ENCODE measurements at regions not wholly inside any gene's neighbourhood (a gene's known extent, or its start where the extent isn't known, plus 50 kb on each side); places are given as distances from the start of the nearest gene placed in this dataset.

DNA sequence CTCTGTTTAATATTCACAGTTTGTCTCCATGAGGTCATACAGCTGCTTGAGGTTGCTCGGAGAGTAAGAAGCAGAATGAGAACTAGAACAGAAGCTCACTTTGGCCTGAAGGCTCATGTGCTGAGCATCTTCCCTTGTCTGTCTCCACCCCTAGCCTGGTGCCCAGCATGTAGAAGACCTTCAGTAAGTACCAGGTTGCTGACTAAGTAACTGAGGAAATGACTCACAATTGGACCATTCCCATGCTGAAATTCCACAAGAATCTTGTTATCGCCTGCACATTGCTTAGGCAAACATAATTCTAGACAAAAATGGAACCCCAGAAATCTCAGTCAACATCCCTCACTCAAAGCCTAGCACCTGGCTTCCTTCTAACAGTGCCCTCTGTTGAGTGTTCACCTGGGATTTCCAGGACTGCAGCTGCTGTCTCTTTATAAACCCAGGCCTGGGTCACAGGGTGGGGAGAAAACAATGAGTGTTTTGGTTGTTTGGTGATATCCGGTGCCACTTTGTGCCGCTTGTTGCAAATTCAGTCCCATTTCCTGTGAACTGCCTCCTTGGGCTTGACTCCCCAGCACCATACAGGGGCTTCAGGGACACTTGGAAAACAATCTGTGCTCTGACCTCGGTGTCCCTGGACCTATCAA is 406.8 kb downstream of the ETS1 start:
- peaks cover 2% of the 10 kb centered on the region for H3K27me3 Mint-ChIP-seq (ENCODE audit: unreplicated experiment)
- H3K4me1 Mint-ChIP-seq (ENCODE audit: low read depth, unreplicated experiment), result no peaks in the 10 kb centered on the region
- H3K27ac Mint-ChIP-seq (ENCODE audit: unreplicated experiment), result no peak overlapping the region

DNA sequence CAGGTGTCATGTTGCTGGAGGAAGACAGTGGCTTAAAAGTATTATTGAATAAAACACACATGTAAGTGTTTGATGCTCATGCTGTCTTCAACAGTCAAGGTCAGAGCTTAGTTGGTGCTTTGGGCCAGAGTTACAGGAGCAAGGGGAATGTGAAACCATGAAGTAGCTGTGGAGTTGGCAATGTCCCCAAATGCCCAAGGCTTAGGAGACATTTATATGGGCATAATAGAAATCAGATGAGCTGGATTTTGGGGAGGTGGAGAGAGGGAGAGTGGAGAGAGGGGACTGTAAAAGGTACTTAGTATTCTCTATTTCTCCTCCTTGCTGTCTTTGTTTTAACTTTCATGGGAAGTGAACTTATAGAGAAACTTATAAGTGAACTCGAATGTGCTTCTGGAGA is 407.8 kb downstream of the ETS1 start:
- no peaks in the 10 kb centered on the region for H3K9me3 Mint-ChIP-seq (ENCODE audit: unreplicated experiment)

More for the DNA sequence above, 406.8 kb downstream of the ETS1 start:
- TF ChIP-seq, protein P1, sequence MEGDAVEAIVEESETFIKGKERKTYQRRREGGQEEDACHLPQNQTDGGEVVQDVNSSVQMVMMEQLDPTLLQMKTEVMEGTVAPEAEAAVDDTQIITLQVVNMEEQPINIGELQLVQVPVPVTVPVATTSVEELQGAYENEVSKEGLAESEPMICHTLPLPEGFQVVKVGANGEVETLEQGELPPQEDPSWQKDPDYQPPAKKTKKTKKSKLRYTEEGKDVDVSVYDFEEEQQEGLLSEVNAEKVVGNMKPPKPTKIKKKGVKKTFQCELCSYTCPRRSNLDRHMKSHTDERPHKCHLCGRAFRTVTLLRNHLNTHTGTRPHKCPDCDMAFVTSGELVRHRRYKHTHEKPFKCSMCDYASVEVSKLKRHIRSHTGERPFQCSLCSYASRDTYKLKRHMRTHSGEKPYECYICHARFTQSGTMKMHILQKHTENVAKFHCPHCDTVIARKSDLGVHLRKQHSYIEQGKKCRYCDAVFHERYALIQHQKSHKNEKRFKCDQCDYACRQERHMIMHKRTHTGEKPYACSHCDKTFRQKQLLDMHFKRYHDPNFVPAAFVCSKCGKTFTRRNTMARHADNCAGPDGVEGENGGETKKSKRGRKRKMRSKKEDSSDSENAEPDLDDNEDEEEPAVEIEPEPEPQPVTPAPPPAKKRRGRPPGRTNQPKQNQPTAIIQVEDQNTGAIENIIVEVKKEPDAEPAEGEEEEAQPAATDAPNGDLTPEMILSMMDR (IDR thresholded peaks at IDR 0.05; ENCODE audit: partially characterized antibody, unreplicated experiment), result no peak
- H3K9me3 Mint-ChIP-seq (ENCODE audit: unreplicated experiment), result peaks cover 3% of the 10 kb centered on the region
- no peak for DNase-seq
- peaks cover 14% of the 10 kb centered on the region for H3K36me3 Mint-ChIP-seq (ENCODE audit: unreplicated experiment)
- H3K4me3 Mint-ChIP-seq (ENCODE audit: unreplicated experiment), result no peak overlapping the region

DNA sequence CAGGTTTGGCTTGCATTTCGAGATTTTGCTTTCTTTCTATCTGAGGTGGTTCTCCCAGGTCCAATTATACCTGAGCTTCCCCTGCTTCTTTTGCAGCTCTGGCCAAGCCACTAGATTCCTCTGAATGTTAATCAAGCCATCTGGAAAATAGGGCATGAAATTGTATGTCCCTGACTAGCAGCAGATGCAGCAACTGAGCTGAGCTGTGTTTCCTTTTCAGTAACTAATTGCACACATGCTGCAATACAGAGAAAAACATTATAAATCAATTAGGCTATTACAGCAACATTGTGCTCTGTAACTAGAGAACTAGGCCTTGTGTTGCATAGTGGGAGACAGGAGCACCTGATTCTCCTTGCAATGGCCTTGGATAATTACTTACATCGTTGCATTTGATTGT is 408.3 kb downstream of the ETS1 start:
- Mint-ChIP-seq H3K27me3 (ENCODE audit: unreplicated experiment) (no peaks in the 10 kb centered on the region), H3K4me3 (ENCODE audit: unreplicated experiment) (no peak overlapping the region), H3K9me3 (ENCODE audit: unreplicated experiment) (no peaks in the 10 kb centered on the region), H3K4me1 (ENCODE audit: low read depth, unreplicated experiment) (peaks cover 8% of the 10 kb centered on the region), H3K36me3 (ENCODE audit: unreplicated experiment) (no peaks in the 10 kb centered on the region), H3K27ac (ENCODE audit: unreplicated experiment) (no peak overlapping the region)
- DNase-seq, result no peak
- TF ChIP-seq, protein P1 (IDR thresholded peaks at IDR 0.05; ENCODE audit: partially characterized antibody, unreplicated experiment), result no peak

More for the DNA sequence above, 407.8 kb downstream of the ETS1 start:
- H3K27me3 Mint-ChIP-seq (ENCODE audit: unreplicated experiment), result peaks cover 2% of the 10 kb centered on the region
- no peak for DNase-seq
- peaks cover 4% of the 10 kb centered on the region for H3K36me3 Mint-ChIP-seq (ENCODE audit: unreplicated experiment)
- no peak overlapping the region for H3K4me3 Mint-ChIP-seq (ENCODE audit: unreplicated experiment)
- TF ChIP-seq, protein P1 (IDR thresholded peaks at IDR 0.05; ENCODE audit: partially characterized antibody, unreplicated experiment), result no peak
- H3K4me1 Mint-ChIP-seq (ENCODE audit: low read depth, unreplicated experiment), result peaks cover 4% of the 10 kb centered on the region
- H3K27ac Mint-ChIP-seq (ENCODE audit: unreplicated experiment), result no peak overlapping the region

DNA sequence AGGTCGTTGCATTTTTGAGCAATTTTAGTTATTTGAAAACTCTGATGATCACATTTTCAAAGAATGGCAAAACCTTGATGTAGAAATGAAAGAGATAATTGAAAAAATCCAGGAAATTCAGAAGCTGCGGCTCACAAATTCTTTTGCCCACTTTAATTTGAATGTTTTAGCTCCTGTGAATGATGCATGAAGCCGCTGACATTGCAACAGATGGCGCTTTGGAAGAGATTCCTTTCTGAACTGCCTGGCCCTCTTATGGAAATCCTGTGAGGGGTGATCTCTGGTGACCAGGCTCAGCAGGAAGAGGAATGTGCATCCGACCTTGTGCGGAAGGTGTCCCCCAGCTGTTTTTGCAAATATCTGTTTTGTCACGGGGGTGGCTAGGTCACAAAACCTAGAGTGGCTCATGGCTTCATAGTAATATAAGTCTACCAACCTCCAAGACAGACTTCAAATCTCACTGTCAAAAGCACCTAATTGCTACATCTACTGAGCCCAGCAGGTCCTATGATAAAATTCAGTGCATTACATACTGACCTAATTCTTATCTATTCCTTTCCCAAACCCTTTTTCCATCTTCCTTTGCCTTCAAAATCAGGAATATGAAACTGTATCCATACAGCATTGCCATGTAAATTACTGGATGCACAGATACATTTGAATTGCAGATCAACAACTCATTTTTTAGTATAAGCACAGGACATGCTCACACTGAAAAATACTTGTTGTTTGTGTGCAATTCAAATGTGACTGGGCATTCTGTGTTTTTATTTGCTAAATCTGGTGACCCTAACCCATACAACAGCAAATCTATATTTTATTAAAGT is 412.7 kb downstream of the ETS1 start:
- H3K27ac Mint-ChIP-seq (ENCODE audit: unreplicated experiment), result no peak overlapping the region

More for the DNA sequence above, 412.7 kb downstream of the ETS1 start:
- Mint-ChIP-seq H3K4me1 (ENCODE audit: low read depth, unreplicated experiment) (peaks cover 10% of the 10 kb centered on the region), H3K36me3 (ENCODE audit: unreplicated experiment) (no peaks in the 10 kb centered on the region), H3K27me3 (ENCODE audit: unreplicated experiment) (peaks cover under 1% of the 10 kb centered on the region), H3K4me3 (ENCODE audit: unreplicated experiment) (no peak overlapping the region), H3K9me3 (ENCODE audit: unreplicated experiment) (no peaks in the 10 kb centered on the region)
- TF ChIP-seq, protein P1 (IDR thresholded peaks at IDR 0.05; ENCODE audit: partially characterized antibody, unreplicated experiment), result no peak
- no peak for DNase-seq
